GM12878 (cell line): ENCODE measurements at regions not wholly inside any gene's neighbourhood (a gene's known extent, or its start where the extent isn't known, plus 50 kb on each side); places are given as distances from the start of the nearest gene placed in this dataset.

Experiments
- ATAC-seq: fragments of 200-7000 bp; cut with Tn5 transposase; 3 replicates; pipeline ENCODE4 v1.9.1; 2020; ENCODE audit warnings: mild to moderate bottlenecking, moderate library complexity
- BruUV-seq: library from RNA; stranded (reverse); fragments of 400-500 nt; replicated peaks from 2 replicates; lab custom pipeline; 2021; lab: Mats Ljungman, UMichigan
- CTCF ChIA-PET: fragments of 300-600 bp; sonication (Branson Sonifier 250); formaldehyde crosslinking; extraction: SDS; loops from one replicate; lab custom pipeline; 2021; ENCODE audit warnings: inconsistent platforms; lab: Yijun Ruan, JAX
- POLR2A ChIA-PET: fragments of 350-600 bp; formaldehyde crosslinking; extraction: SDS; loops from one replicate; lab custom pipeline; 2021; ENCODE audit warnings: inconsistent platforms; lab: Charles Lee
- RAD21 ChIA-PET: fragments of 300-600 bp; sonication (Branson Sonifier 250); formaldehyde crosslinking; loops from one replicate; lab custom pipeline; 2023; ENCODE audit warnings: antibody characterized with exemption; ENCODE audit not compliant: unreplicated experiment; lab: Charles Lee
- SMC1A ChIA-PET: fragments of 300-600 bp; sonication (Branson Sonifier 250); formaldehyde crosslinking; loops from one replicate; lab custom pipeline; 2023; ENCODE audit not compliant: unreplicated experiment, uncharacterized antibody; lab: Charles Lee
- DNase-seq: peaks from one replicate; pipeline ENCODE4 v3.0.0-alpha.2; 2011; ENCODE audit warnings: low read depth, low spot score
- FAIRE-seq: peaks from 3 replicates; lab custom pipeline; 2011; peaks lifted over from hg19 to GRCh38; lab: Jason Lieb, UNC
- H2AFZ ChIP-seq: 2 replicates; pipeline ENCODE4 v1.6.0; 2011; ENCODE audit warnings: low read depth, low read length, control low read depth; ENCODE audit not compliant: control insufficient read depth
- H3K27ac ChIP-seq: 2 replicates; pipeline ENCODE4 v1.5.1; 2011; ENCODE audit warnings: control low read depth; ENCODE audit not compliant: control insufficient read depth, insufficient read depth
- H3K27me3 ChIP-seq, 2 experiments: replicated peaks in 1 of 2; 2 replicates each; pipeline versions ENCODE4 v1.6.0 to v1.6.1; 2011; ENCODE audit warnings: low read length in 1 of 2; ENCODE audit not compliant: control insufficient read depth in 2 of 2, insufficient read depth in 2 of 2
- H3K36me3 ChIP-seq, 2 experiments: 2 replicates each; pipeline ENCODE4 v1.5.1; 2011; ENCODE audit warnings: low read length in 1 of 2; ENCODE audit not compliant: control insufficient read depth in 2 of 2, insufficient read depth in 2 of 2
- H3K4me1 ChIP-seq: 2 replicates; pipeline ENCODE4 v1.6.1; 2011; ENCODE audit warnings: mild to moderate bottlenecking, low read length, moderate library complexity, mixed read lengths; ENCODE audit not compliant: control insufficient read depth, insufficient read depth
- H3K4me2 ChIP-seq: 2 replicates; pipeline ENCODE4 v1.6.0; 2011; ENCODE audit warnings: control low read depth; ENCODE audit not compliant: control insufficient read depth, insufficient read depth
- H3K4me3 ChIP-seq: fragments of 200-600 bp; sonication (generic); 2 replicates; pipeline ENCODE4 v1.5.1; 2016
- H3K79me2 ChIP-seq: 2 replicates; pipeline ENCODE4 v1.6.0; 2011; ENCODE audit warnings: low read length; ENCODE audit not compliant: control insufficient read depth, insufficient read depth
- H3K9ac ChIP-seq: 2 replicates; pipeline ENCODE4 v1.8.0; 2011; ENCODE audit warnings: low read length, control low read depth, mixed read lengths; ENCODE audit not compliant: control insufficient read depth, insufficient read depth
- H3K9me3 ChIP-seq: replicated peaks from 3 replicates; pipeline ENCODE4 v1.5.1; 2011; ENCODE audit warnings: mild to moderate bottlenecking, low read length; ENCODE audit not compliant: control insufficient read depth, insufficient read depth
- H4K20me1 ChIP-seq: 2 replicates; pipeline ENCODE4 v1.6.0; 2011; ENCODE audit not compliant: control insufficient read depth, insufficient read depth
- CBFB ChIP-seq: IDR thresholded peaks from 2 replicates; pipeline ENCODE4 v1.6.1; 2016; ENCODE audit warnings: antibody characterized with exemption, low read depth
- CEBPB ChIP-seq, 2 experiments: fragments of 150-350 bp in 1 of 2; IDR thresholded peaks; 2 replicates each; pipeline ENCODE4 v1.6.1; 2012 to 2014; ENCODE audit warnings: low read depth in 2 of 2, low read length in 2 of 2, borderline replicate concordance in 1 of 2, inconsistent platforms in 1 of 2
- HDAC6 ChIP-seq: fragments of 200-600 bp; sonication (generic); IDR thresholded peaks from one replicate; pipeline ENCODE4 v1.8.0; 2017; ENCODE audit warnings: antibody characterized with exemption; ENCODE audit not compliant: unreplicated experiment
- IRF3 ChIP-seq: fragments of 450-650 bp; IDR thresholded peaks from 2 replicates; pipeline ENCODE4 v1.6.1; 2014; ENCODE audit warnings: mild to moderate bottlenecking
- JUND ChIP-seq: IDR thresholded peaks from 2 replicates; pipeline ENCODE4 v1.6.1; 2012; ENCODE audit warnings: low read depth, mild to moderate bottlenecking, low read length, improper control_type of control experiment, moderate library complexity
- NFYA ChIP-seq: IDR thresholded peaks from 2 replicates; pipeline ENCODE4 v1.6.1; 2011; ENCODE audit warnings: low read depth, mild to moderate bottlenecking, low read length, improper control_type of control experiment, borderline replicate concordance
- NFYB ChIP-seq: IDR thresholded peaks from 2 replicates; pipeline ENCODE4 v1.6.1; 2011; ENCODE audit warnings: low read depth, mild to moderate bottlenecking, low read length, improper control_type of control experiment, moderate library complexity; ENCODE audit not compliant: insufficient read depth
- NR2C2 ChIP-seq: IDR thresholded peaks from 2 replicates; pipeline ENCODE4 v1.6.1; 2011; ENCODE audit warnings: borderline replicate concordance, low read depth; ENCODE audit not compliant: control insufficient read depth, insufficient read length
- RB1 ChIP-seq: fragments of 450-650 bp; formaldehyde crosslinking; IDR thresholded peaks from 2 replicates; pipeline ENCODE4 v1.6.1; 2017; ENCODE audit warnings: mild to moderate bottlenecking, borderline replicate concordance
- SKIL ChIP-seq: fragments of 450-650 bp; IDR thresholded peaks from 2 replicates; pipeline ENCODE4 v1.6.1; 2017; ENCODE audit warnings: mild to moderate bottlenecking, low read depth, inconsistent platforms; ENCODE audit not compliant: poor library complexity, severe bottlenecking
- SMAD5 ChIP-seq: IDR thresholded peaks from 2 replicates; pipeline ENCODE4 v1.6.1; 2016; ENCODE audit warnings: antibody characterized with exemption, low read depth
- SMARCA5 ChIP-seq: fragments of 450-650 bp; IDR thresholded peaks from 2 replicates; pipeline ENCODE4 v1.6.1; 2017; ENCODE audit warnings: mild to moderate bottlenecking
- SREBF2 ChIP-seq: IDR thresholded peaks from 2 replicates; pipeline ENCODE4 v1.6.1; 2012; ENCODE audit warnings: mild to moderate bottlenecking, low read length
- USF2 ChIP-seq: IDR thresholded peaks from 2 replicates; pipeline ENCODE4 v1.6.1; 2011; ENCODE audit warnings: low read depth, low read length, improper control_type of control experiment, borderline replicate concordance
- WRNIP1 ChIP-seq: IDR thresholded peaks from 2 replicates; pipeline ENCODE4 v1.6.1; 2011; ENCODE audit warnings: low read depth, low read length, improper control_type of control experiment, borderline replicate concordance
- ZNF384 ChIP-seq: IDR thresholded peaks from 2 replicates; pipeline ENCODE4 v1.6.1; 2012; ENCODE audit warnings: low read depth, mild to moderate bottlenecking, low read length, improper control_type of control experiment, borderline replicate concordance
- ZSCAN29 ChIP-seq: fragments of 450-650 bp; IDR thresholded peaks from 2 replicates; pipeline ENCODE4 v1.6.1; 2017; ENCODE audit warnings: mild to moderate bottlenecking, moderate library complexity
- in situ Hi-C: fragments of 300-500 bp; cut with MboI; formaldehyde crosslinking; loops from 9 replicates; pipeline ENCODE4 v1.14.3; 2018; ENCODE audit warnings: mixed read lengths
- intact Hi-C: fragments of 100-400 bp; cut with micrococcal nuclease; formaldehyde crosslinking; loops from one replicate; pipeline ENCODE4 v1.14.2; 2022; ENCODE audit not compliant: unreplicated experiment
- TF ChIP-seq, protein P1 (sequence below): fragments of 450-650 bp; conservative IDR thresholded peaks from 2 replicates; pipeline ENCODE4 v1.6.1; 2017; ENCODE audit warnings: mild to moderate bottlenecking, moderate library complexity

DNA sequence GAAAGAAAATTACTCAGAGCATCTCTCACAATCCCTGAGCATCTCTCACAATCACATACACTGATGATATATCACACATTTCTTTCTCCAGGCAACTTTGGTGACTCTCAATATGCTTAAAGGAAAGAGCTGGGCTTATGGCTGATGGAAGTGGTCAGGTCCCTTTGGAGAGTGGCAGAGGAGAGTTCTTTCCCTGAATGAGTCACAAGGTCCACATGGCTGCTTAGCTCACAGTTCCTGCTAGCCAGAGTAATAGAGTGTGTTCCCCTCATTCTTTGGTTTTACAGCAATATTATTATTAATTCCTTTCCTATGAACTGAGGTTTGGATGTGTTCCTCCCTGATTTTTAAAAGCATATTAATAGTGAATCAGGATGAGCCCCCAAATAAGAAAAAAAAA is 287.4 kb downstream of the C7orf25 start:
- DNase-seq (no peak), FAIRE-seq (no peak), ATAC-seq (no peak)
- POLR2A ChIA-PET: no interaction called here
- RAD21 ChIA-PET: no interaction called here
- Histone ChIP-seq H3K4me1 (no peaks in the 10 kb centered on the region), H3K27me3 (no peaks in the 10 kb centered on the region), H4K20me1 (no peaks in the 10 kb centered on the region), H3K9ac (no peak overlapping the region), H3K27ac (no peak overlapping the region), H3K36me3 (no peaks in the 10 kb centered on the region), H3K9me3 (no peaks in the 10 kb centered on the region), H3K79me2 (no peaks in the 10 kb centered on the region), H3K4me2 (no peak overlapping the region), H3K4me3 (no peak overlapping the region), H2AFZ (no peak overlapping the region)
- in situ Hi-C loops: no loop called here
- intact Hi-C loops: no loop called here
- no TSS peak for BruUV-seq
- SMC1A ChIA-PET: interaction anchor here (0.7 kb wide), 1 partner anchor 534 kb away, joined by 3 read pairs; no protein-coding TSS in a partner anchor
- CTCF ChIA-PET: no interaction called here
- no peak for TF ChIP-seq JUND
- TF ChIP-seq NR2C2: no peak
- no peak for TF ChIP-seq CEBPB (IDR thresholded peaks at IDR 0.05; ENCODE audit: borderline replicate concordance in 1 of 2, low read depth in 2 of 2, low read length in 2 of 2)
- TF ChIP-seq USF2: no peak
- TF ChIP-seq SMARCA5: no peak
- no peak for TF ChIP-seq WRNIP1
- no peak for TF ChIP-seq ZSCAN29
- TF ChIP-seq SMAD5: no peak
- TF ChIP-seq SKIL: no peak
- TF ChIP-seq HDAC6: no peak
- no peak for TF ChIP-seq SREBF2
- no peak for TF ChIP-seq RB1
- TF ChIP-seq ZNF384: no peak
- no peak for TF ChIP-seq IRF3
- TF ChIP-seq CBFB: no peak
- no peak for TF ChIP-seq NFYA
- no peak for TF ChIP-seq NFYB
- TF ChIP-seq, protein P1, sequence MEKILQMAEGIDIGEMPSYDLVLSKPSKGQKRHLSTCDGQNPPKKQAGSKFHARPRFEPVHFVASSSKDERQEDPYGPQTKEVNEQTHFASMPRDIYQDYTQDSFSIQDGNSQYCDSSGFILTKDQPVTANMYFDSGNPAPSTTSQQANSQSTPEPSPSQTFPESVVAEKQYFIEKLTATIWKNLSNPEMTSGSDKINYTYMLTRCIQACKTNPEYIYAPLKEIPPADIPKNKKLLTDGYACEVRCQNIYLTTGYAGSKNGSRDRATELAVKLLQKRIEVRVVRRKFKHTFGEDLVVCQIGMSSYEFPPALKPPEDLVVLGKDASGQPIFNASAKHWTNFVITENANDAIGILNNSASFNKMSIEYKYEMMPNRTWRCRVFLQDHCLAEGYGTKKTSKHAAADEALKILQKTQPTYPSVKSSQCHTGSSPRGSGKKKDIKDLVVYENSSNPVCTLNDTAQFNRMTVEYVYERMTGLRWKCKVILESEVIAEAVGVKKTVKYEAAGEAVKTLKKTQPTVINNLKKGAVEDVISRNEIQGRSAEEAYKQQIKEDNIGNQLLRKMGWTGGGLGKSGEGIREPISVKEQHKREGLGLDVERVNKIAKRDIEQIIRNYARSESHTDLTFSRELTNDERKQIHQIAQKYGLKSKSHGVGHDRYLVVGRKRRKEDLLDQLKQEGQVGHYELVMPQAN: no peak
